CD4-positive, alpha-beta T cell treated with Interleukin-1 beta for 1 hour (primary cell): ENCODE measurements at regions not wholly inside any gene's neighbourhood (a gene's known extent, or its start where the extent isn't known, plus 50 kb on each side); places are given as distances from the start of the nearest gene placed in this dataset.

ENCODE experiments used
- DNase-seq, 2 donors: peaks; one replicate each; pipeline ENCODE4 v3.0.0-alpha.2; 2020 to 2022

GRCh38 chr14:85798856-85799255 is 268.9 kb downstream of the FLRT2 start:
- no peak for DNase-seq

DNA sequence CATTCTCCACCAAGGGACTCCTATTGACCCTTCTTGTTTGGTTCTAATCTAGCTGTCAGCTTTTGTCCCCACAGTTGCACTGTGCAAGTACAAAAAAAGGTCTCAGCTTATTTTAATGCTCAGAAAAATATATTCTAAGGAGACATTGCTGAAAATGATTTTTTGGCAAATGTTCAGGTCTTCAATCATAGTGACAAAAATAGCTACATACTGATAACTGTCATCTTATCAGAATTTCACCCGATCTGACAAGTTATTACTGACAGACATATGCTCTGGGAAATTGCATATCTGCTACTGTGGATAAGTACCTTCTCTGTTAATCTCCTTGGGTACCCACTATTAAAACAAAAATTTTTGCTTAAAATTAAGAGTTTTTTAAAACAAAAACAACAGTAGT is 263.6 kb downstream of the FLRT2 start:
- DNase-seq: no peak

- DNase-seq: no peak
Observed at GRCh38 chr14:85789506-85789905, 259.6 kb downstream of the FLRT2 start.

GRCh38 chr14:85788470-85789233 is 258.7 kb downstream of the FLRT2 start:
- DNase-seq: no peak

- no peak for DNase-seq
Observed at GRCh38 chr14:85766295-85766694, 236.4 kb downstream of the FLRT2 start.

DNA sequence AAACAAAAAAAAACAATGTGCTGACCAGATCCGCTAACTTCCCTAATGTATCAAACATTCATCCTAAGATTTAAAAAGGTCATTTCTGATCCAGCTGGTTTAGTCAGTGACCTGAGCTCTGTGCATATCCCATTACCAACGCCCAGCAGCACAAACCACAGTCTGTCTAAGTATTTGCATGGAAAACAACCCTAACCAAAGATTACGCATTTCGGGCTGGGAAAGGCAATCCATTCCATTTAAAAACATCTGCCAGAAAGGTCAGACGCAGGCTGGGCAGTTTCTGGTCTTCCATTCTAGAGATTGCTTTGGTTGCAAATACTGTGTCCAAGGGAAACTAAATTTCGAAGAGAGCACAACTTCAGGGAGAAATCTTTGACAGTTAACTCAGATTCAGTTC is 234.9 kb downstream of the FLRT2 start:
- no peak for DNase-seq

GRCh38 chr14:85762526-85762925 is 232.6 kb downstream of the FLRT2 start:
- no peak for DNase-seq

DNA sequence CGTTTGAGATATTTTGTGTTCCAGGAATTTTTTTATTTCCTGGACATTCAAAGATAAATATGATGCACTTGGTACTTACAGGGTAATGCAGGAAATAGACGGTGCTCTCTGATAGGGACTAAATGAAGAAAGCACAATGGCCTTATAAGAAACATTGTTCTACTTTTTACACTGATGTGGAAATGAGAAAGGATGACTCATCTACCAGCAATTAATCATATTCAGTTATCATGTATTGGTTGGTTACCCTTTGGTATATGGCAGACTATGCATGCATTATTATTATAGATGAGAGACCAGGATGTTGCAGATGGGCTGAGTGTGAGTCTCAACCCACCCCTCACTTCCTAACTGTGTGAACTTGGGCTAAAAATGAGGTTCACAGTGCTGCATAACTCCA is 222.2 kb downstream of the FLRT2 start:
- no peak for DNase-seq

DNA sequence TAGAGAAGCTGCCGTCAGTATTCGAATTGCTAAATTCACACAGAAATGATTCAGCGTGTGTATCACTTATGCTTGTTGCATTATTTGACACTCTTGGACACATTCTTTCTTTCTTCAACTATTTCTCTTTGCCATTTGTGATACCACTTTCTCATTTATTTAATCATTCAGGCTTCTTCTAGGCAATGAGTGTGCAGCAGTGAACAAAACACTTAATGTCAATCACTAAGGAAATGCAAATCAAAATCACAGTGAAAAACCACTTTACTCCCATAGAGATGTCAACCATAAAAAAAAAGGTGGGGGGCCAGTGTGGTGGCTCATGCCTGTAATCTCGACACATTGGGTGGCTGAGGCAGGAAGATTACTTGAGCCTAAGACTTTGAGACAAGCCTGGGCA is 214.6 kb downstream of the FLRT2 start:
- DNase-seq: no peak

DNA sequence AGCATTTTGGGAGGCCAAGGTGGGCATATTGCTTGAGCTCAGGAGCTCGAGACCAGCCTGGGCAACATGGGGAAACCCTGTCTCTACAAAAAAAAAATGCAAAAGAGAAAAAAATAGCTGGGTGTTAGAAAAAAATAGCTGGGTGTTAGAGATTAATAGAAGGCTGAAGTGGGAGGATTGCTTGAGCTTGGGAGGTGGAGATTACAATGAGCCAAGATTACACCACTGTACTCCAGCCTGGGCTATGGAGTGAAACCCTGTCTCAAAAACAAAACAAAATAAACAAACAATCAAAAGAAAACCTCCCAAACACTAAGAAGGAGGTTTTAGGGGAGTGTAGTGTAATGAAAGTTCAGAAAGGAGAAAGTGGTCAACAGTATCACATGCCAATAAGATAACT is 202.1 kb downstream of the FLRT2 start:
- no peak for DNase-seq

GRCh38 chr14:85731186-85731585 is 201.2 kb downstream of the FLRT2 start:
- DNase-seq: no peak

DNA sequence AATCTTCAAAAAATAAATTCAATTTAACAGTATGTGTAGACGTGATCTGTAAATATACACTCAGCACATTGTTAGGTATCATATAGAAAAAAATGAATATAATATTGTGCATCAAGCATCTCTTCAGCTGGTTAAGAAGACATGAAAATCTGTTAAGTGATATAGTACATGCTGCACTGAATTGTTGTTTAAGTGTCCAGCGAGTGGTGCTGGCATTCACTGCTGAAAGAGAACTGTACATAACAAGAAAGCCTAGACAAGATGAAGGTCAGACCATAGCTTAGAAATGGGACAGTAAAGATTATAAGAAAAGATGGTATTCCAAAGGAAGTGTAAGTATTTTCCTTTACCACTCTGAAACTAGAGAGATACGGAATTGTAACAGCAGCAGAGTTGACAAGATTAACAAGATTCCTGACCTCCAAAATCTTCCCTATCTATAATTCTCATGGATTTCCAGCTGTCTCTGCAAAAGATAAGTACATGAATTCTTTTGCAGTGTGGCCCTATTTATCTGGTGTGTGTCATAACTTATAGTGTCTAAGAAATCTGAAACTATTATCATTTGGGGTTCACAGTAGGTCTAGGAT is 198.6 kb downstream of the FLRT2 start:
- DNase-seq: no peak

GRCh38 chr14:85714069-85714468 is 184.1 kb downstream of the FLRT2 start:
- DNase-seq: no peak

DNA sequence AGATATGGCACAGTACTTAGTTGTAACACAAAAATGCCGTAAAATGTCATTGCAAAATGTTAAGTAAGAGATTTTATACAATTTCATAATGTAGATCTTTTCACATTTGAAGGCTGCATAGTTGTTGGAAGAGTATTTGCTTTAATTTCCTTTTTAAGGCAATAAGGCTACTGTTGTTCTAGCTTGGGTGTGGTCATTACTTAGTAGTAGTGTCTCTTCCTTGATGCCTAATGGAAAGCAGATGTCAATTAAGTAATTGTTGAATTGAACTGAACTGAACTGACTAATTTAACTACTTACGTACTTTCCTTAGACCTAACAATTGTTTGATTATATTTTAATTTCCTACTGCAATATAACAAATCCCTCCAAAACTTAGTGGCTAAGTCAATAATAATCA is 181.7 kb downstream of the FLRT2 start:
- DNase-seq: no peak
